ENCODE measurements at regions not wholly inside any gene's neighbourhood (a gene's known extent, or its start where the extent isn't known, plus 50 kb on each side); places are given as distances from the start of the nearest gene placed in this dataset.

- TF ChIP-seq POLR2A (IDR thresholded peaks at IDR 0.05; ENCODE audit: low read length) (no peak), CTCF (IDR thresholded peaks at IDR 0.05) (no peak), REST (IDR thresholded peaks at IDR 0.05) (no peak), CEBPB (IDR thresholded peaks at IDR 0.05) (no peak), KDM1A (IDR thresholded peaks at IDR 0.05; ENCODE audit: low read depth) (no peak)
These were observed 298.6 kb downstream of the ZNF536 start for GRCh38 chr19:30670562-30671366.
